PC-3 (cell line): ENCODE measurements at regions not wholly inside any gene's neighbourhood (a gene's known extent, or its start where the extent isn't known, plus 50 kb on each side); places are given as distances from the start of the nearest gene placed in this dataset.

ENCODE experiments used
- CTCF ChIP-seq: fragments of 300-600 bp; sonication (generic); conservative IDR thresholded peaks from 2 replicates; pipeline ENCODE4 v1.5.1; 2017; ENCODE audit warnings: antibody characterized with exemption, low read depth, mild to moderate bottlenecking, low read length
- EZH2 ChIP-seq: fragments of 300-600 bp; sonication (generic); IDR thresholded peaks from one replicate; pipeline ENCODE4 v1.6.1; 2017; ENCODE audit warnings: antibody characterized with exemption, mild to moderate bottlenecking, low read length; ENCODE audit not compliant: unreplicated experiment
- EZH2phosphoT487 ChIP-seq: fragments of 300-600 bp; sonication (generic); IDR thresholded peaks from 2 replicates; pipeline ENCODE4 v1.6.1; 2018; ENCODE audit warnings: mild to moderate bottlenecking, antibody characterized with exemption, low read length, borderline replicate concordance

- no peak for TF ChIP-seq EZH2
- no peak for TF ChIP-seq CTCF
- no peak for TF ChIP-seq EZH2phosphoT487
Measured at GRCh38 chr11:115617767-115618166, 113.6 kb upstream of the CADM1 start.
